ENCODE measurements at regions not wholly inside any gene's neighbourhood (a gene's known extent, or its start where the extent isn't known, plus 50 kb on each side); places are given as distances from the start of the nearest gene placed in this dataset.

GRCh38 chr3:178055939-178056338 is 480.3 kb upstream of the KCNMB2 start:
- TF ChIP-seq CTCF (conservative IDR thresholded peaks at IDR 0.05; ENCODE audit: low read length) = no peak
- TF ChIP-seq EZH2phosphoT487 (IDR thresholded peaks at IDR 0.05; ENCODE audit: borderline replicate concordance) = no peak

GRCh38 chr3:178056868-178057267 is 479.4 kb upstream of the KCNMB2 start:
- Histone ChIP-seq H3K4me1 (ENCODE audit: insufficient read depth, low read length, poor library complexity, severe bottlenecking) (no peaks in the 10 kb centered on the region), H4K20me1 (ENCODE audit: insufficient read depth, low read length, poor library complexity, severe bottlenecking) (no peaks in the 10 kb centered on the region), H3K4me3 (ENCODE audit: low read length, poor library complexity, severe bottlenecking) (no peak overlapping the region), H3K4me2 (ENCODE audit: low read depth, low read length, poor library complexity, severe bottlenecking) (no peak overlapping the region), H3K9me3 (ENCODE audit: insufficient read depth, low read depth, low read length) (no peaks in the 10 kb centered on the region), H3K9ac (ENCODE audit: low read depth, low read length, poor library complexity, severe bottlenecking) (no peak overlapping the region), H3K27me3 (ENCODE audit: insufficient read depth, low read length, poor library complexity, severe bottlenecking) (no peaks in the 10 kb centered on the region), H3K9me2 (replicated peaks; ENCODE audit: low read depth, low read length) (no peaks in the 10 kb centered on the region), H3K79me2 (ENCODE audit: insufficient read depth, low read length) (no peaks in the 10 kb centered on the region), H3K36me3 (ENCODE audit: insufficient read depth, low read length) (no peaks in the 10 kb centered on the region), H2AFZ (ENCODE audit: low read length) (no peak overlapping the region), H3F3A (ENCODE audit: low read depth) (no peaks in the 10 kb centered on the region)
- TF ChIP-seq CTCF (conservative IDR thresholded peaks at IDR 0.05; ENCODE audit: low read length) (no peak), EZH2phosphoT487 (IDR thresholded peaks at IDR 0.05; ENCODE audit: borderline replicate concordance) (no peak)

More at GRCh38 chr3:178055939-178056338, 480.3 kb upstream of the KCNMB2 start:
- no peaks in the 10 kb centered on the region for H4K20me1 ChIP-seq (ENCODE audit: insufficient read depth, low read length, poor library complexity, severe bottlenecking)
- H3K79me2 ChIP-seq (ENCODE audit: insufficient read depth, low read length) = no peaks in the 10 kb centered on the region
- no peaks in the 10 kb centered on the region for H3K27me3 ChIP-seq (ENCODE audit: insufficient read depth, low read length, poor library complexity, severe bottlenecking)
- H3K9ac ChIP-seq (ENCODE audit: low read depth, low read length, poor library complexity, severe bottlenecking) = no peak overlapping the region
- no peak overlapping the region for H3K4me2 ChIP-seq (ENCODE audit: low read depth, low read length, poor library complexity, severe bottlenecking)
- H3K9me3 ChIP-seq (ENCODE audit: insufficient read depth, low read depth, low read length) = no peaks in the 10 kb centered on the region
- no peak overlapping the region for H3K4me3 ChIP-seq (ENCODE audit: low read length, poor library complexity, severe bottlenecking)
- no peaks in the 10 kb centered on the region for H3K9me2 ChIP-seq (replicated peaks; ENCODE audit: low read depth, low read length)
- no peaks in the 10 kb centered on the region for H3F3A ChIP-seq (ENCODE audit: low read depth)
- H3K4me1 ChIP-seq (ENCODE audit: insufficient read depth, low read length, poor library complexity, severe bottlenecking) = no peaks in the 10 kb centered on the region
- no peak overlapping the region for H2AFZ ChIP-seq (ENCODE audit: low read length)
- H3K36me3 ChIP-seq (ENCODE audit: insufficient read depth, low read length) = no peaks in the 10 kb centered on the region

- peaks cover 12% of the 10 kb centered on the region for H3K4me1 ChIP-seq (ENCODE audit: insufficient read depth, low read length, poor library complexity, severe bottlenecking)
- H2AFZ ChIP-seq (ENCODE audit: low read length) = no peak overlapping the region
- no peaks in the 10 kb centered on the region for H4K20me1 ChIP-seq (ENCODE audit: insufficient read depth, low read length, poor library complexity, severe bottlenecking)
- no peak for TF ChIP-seq EZH2phosphoT487 (IDR thresholded peaks at IDR 0.05; ENCODE audit: borderline replicate concordance)
- TF ChIP-seq CTCF (conservative IDR thresholded peaks at IDR 0.05; ENCODE audit: low read length) = no peak
- no peaks in the 10 kb centered on the region for H3K36me3 ChIP-seq (ENCODE audit: insufficient read depth, low read length)
- no peaks in the 10 kb centered on the region for H3K79me2 ChIP-seq (ENCODE audit: insufficient read depth, low read length)
- H3K9me2 ChIP-seq (replicated peaks; ENCODE audit: low read depth, low read length) = no peaks in the 10 kb centered on the region
- H3K4me2 ChIP-seq (ENCODE audit: low read depth, low read length, poor library complexity, severe bottlenecking) = no peak overlapping the region
- no peaks in the 10 kb centered on the region for H3K9me3 ChIP-seq (ENCODE audit: insufficient read depth, low read depth, low read length)
- H3K9ac ChIP-seq (ENCODE audit: low read depth, low read length, poor library complexity, severe bottlenecking) = no peak overlapping the region
- no peaks in the 10 kb centered on the region for H3K27me3 ChIP-seq (ENCODE audit: insufficient read depth, low read length, poor library complexity, severe bottlenecking)
- H3F3A ChIP-seq (ENCODE audit: low read depth) = no peaks in the 10 kb centered on the region
- no peak overlapping the region for H3K4me3 ChIP-seq (ENCODE audit: low read length, poor library complexity, severe bottlenecking)
Observed at GRCh38 chr3:178058629-178059028, 477.6 kb upstream of the KCNMB2 start.

Measured in Loucy (cell line).